Prostate gland (tissue), 2 donors: ENCODE measurements at regions not wholly inside any gene's neighbourhood (a gene's known extent, or its start where the extent isn't known, plus 50 kb on each side); places are given as distances from the start of the nearest gene placed in this dataset.

ENCODE experiments used
- DNase-seq: peaks from one replicate; pipeline ENCODE4 v3.0.0-alpha.2; 2019; ENCODE audit warnings: low spot score
- H3K27ac ChIP-seq, 2 donors: fragments of 200-600 bp; sonication (generic); 2 replicates each; pipeline ENCODE4 v1.5.1; 2017 to 2019
- H3K27me3 ChIP-seq: fragments of 200-600 bp; sonication (generic); replicated peaks from 2 replicates; pipeline ENCODE4 v1.5.1; 2019; ENCODE audit not compliant: insufficient read depth
- H3K36me3 ChIP-seq, 2 donors: fragments of 200-600 bp; sonication (generic); 1 replicate in 1 of 2; 2 replicates in 1 of 2; pipeline versions ENCODE4 v1.5.1 to v1.8.1; 2017 to 2019
- H3K4me1 ChIP-seq: fragments of 200-600 bp; sonication (generic); replicated peaks from 2 replicates; pipeline ENCODE4 v1.5.1; 2019
- H3K4me3 ChIP-seq, 2 donors: fragments of 200-600 bp; sonication (generic); 2 replicates each; pipeline ENCODE4 v1.5.1; 2017 to 2019
- H3K9me3 ChIP-seq: fragments of 200-600 bp; sonication (generic); 2 replicates; pipeline ENCODE4 v1.5.1; 2017
- CTCF ChIP-seq, 4 experiments: fragments of 200-600 bp in 2 of 4; fragments of 450-650 bp in 2 of 4; sonication (generic) in 2 of 4; IDR thresholded peaks; 1 replicate in 3 of 4; 2 replicates in 1 of 4; pipeline ENCODE4 v1.5.1; 2016 to 2019; ENCODE audit warnings: antibody characterized with exemption in 4 of 4, mild to moderate bottlenecking in 2 of 4, moderate library complexity in 2 of 4
- POLR2A ChIP-seq: fragments of 450-650 bp; IDR thresholded peaks from one replicate; pipeline ENCODE4 v1.6.1; 2016; ENCODE audit warnings: antibody characterized with exemption, mild to moderate bottlenecking
- POLR2AphosphoS5 ChIP-seq: sonication (generic); formaldehyde crosslinking; IDR thresholded peaks from one replicate; pipeline ENCODE4 v1.6.1; 2017; ENCODE audit warnings: antibody characterized with exemption
- WGBS: methylation state at CpG from one replicate; pipeline ENCODE4 v1.1.5; 2018; 5-methylcytosine and 5-hydroxymethylcytosine counted together
- intact Hi-C: fragments of 100-400 bp; cut with DNase I; formaldehyde crosslinking; loops from one replicate; pipeline ENCODE4 v1.14.2; 2022
- small RNA-seq, 2 donors: library from RNA; depleted of rRNA; stranded (forward); fragments of <200 nt; gene quantifications; one replicate each; pipeline ENCODE3, GENCODE V24; 2016

DNA sequence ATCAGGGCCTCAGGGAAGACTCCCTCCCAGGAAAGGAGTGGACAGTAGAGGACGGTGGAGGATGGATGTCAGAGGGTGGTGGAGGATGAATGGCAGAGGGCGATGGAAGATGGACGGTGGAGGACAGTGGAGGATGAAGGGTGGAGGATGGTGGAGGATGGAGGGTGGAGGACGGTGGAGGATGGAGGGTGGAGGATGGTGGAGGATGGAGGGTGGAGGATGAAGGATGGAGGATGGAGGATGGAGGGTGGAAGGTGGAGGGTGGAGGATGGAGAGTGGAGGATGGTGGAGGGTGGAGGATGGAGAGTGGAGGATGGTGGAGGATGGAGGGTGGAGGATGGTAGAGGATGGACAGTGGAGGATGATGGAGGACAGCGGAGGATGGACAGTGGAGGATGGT is 95.9 kb downstream of the LRRC74A start:
- WGBS = 96% methylated on average over 5 of the region's 5 CpGs
- no peaks in the 10 kb centered on the region for H3K9me3 ChIP-seq
- H3K4me1 ChIP-seq = peaks cover 36% of the 10 kb centered on the region
- no peak overlapping the region for H3K4me3 ChIP-seq
- no peak for DNase-seq
- no peak overlapping the region for H3K27ac ChIP-seq
- TF ChIP-seq POLR2AphosphoS5 (no peak), CTCF (IDR thresholded peaks at IDR 0.05) (no peak), POLR2A (no peak)
- H3K27me3 ChIP-seq = no peaks in the 10 kb centered on the region
- no peaks in the 10 kb centered on the region for H3K36me3 ChIP-seq
- intact Hi-C loops = no loop called here

- 43% methylated on average over 4 of the region's 4 CpGs for WGBS
Measured at GRCh38 chr14:76921088-76921399, 94.8 kb downstream of the LRRC74A start.

GRCh38 chr14:76920331-76921087 is 94.3 kb downstream of the LRRC74A start:
- Histone ChIP-seq H3K36me3 (no peaks in the 10 kb centered on the region), H3K4me1 (peaks cover 39% of the 10 kb centered on the region), H3K9me3 (no peaks in the 10 kb centered on the region), H3K4me3 (no peak overlapping the region), H3K27me3 (no peaks in the 10 kb centered on the region), H3K27ac (peak overlapping the region; percentile 86 to 89)
- 49% methylated on average over 13 of the region's 13 CpGs for WGBS
- intact Hi-C loops = loop anchor here (2.0 kb wide), 1 partner anchor 32 kb away; no protein-coding TSS in a partner anchor
- TF ChIP-seq POLR2A = no peak
- TF ChIP-seq CTCF (IDR thresholded peaks at IDR 0.05) = no peak
- no peak for TF ChIP-seq POLR2AphosphoS5
- no peak for DNase-seq

More at GRCh38 chr14:76921088-76921399, 94.8 kb downstream of the LRRC74A start:
- H3K4me1 ChIP-seq = peaks cover 39% of the 10 kb centered on the region
- no peaks in the 10 kb centered on the region for H3K27me3 ChIP-seq
- H3K36me3 ChIP-seq = no peaks in the 10 kb centered on the region
- H3K4me3 ChIP-seq = no peak overlapping the region
- H3K9me3 ChIP-seq = no peaks in the 10 kb centered on the region
- intact Hi-C loops = loop anchor here (2.0 kb wide), 1 partner anchor 32 kb away; no protein-coding TSS in a partner anchor
- H3K27ac ChIP-seq = no peak overlapping the region
- no peak for DNase-seq
- TF ChIP-seq CTCF (IDR thresholded peaks at IDR 0.05) = no peak
- no peak for TF ChIP-seq POLR2A
- no peak for TF ChIP-seq POLR2AphosphoS5

DNA sequence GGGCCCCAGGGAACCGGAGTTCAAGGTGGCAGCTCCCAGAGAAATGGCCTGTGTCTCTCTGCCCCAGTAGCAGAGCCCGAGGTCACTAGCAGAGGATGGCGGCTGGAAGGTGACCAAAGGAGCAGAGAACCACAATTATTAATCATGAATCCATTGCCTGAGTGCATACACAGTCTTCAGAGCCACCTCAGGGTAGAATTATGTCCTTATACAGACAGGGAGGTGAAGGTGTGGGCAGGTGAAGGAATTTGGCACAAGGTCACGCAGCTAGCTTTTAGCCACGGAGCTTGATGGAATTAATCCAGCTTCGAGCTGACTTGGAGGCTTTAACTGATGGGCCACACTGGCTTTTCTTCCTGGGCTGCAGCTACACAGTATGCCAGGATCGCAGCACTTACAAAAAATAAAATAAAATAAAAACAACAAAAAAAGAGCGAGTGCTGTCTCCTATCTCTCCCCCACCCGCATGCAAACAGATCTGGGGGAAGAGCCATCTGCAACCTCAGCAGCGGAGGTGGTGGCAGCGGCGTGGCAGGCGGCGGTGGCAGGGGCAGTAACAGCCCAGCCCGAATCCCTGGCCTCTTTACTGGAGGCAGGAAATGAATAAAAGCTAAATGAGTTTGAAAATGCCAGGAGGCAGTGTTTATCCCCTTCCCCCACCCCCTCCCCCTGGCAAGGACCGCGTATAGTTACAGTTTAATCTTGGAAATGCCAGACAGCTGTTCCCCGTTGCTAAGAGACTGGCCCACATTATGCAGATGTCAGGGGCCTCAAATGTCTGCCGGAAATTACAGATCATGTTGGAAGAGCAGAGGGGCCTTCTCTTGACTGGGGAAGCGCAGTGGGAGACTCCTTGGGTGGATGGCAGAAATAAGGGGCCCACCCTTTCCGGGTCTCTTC is 93.5 kb downstream of the LRRC74A start:
- H3K36me3 ChIP-seq = no peaks in the 10 kb centered on the region
- H3K9me3 ChIP-seq = no peaks in the 10 kb centered on the region
- H3K4me3 ChIP-seq = no peak overlapping the region
- peaks cover 42% of the 10 kb centered on the region for H3K4me1 ChIP-seq
- peak; percentile 42 for DNase-seq
- TF ChIP-seq POLR2AphosphoS5 (no peak), CTCF (IDR thresholded peaks at IDR 0.05) (no peak)
- intact Hi-C loops = loop anchor here (2.0 kb wide), 2 partner anchors 33 to 113 kb away; no protein-coding TSS in a partner anchor
- WGBS = 8% methylated on average over 21 of the region's 21 CpGs
- H3K27me3 ChIP-seq = no peaks in the 10 kb centered on the region
- H3K27ac ChIP-seq = peak overlapping the region; percentile 86 to 89

Small RNA genes lying in the stretch of these regions (small RNA-seq; reads per million reads assigned to genes)
- gene RN7SL356P = 0 reads per million in 2 donors
